ENCODE measurements at regions not wholly inside any gene's neighbourhood (a gene's known extent, or its start where the extent isn't known, plus 50 kb on each side); places are given as distances from the start of the nearest gene placed in this dataset.

DNA sequence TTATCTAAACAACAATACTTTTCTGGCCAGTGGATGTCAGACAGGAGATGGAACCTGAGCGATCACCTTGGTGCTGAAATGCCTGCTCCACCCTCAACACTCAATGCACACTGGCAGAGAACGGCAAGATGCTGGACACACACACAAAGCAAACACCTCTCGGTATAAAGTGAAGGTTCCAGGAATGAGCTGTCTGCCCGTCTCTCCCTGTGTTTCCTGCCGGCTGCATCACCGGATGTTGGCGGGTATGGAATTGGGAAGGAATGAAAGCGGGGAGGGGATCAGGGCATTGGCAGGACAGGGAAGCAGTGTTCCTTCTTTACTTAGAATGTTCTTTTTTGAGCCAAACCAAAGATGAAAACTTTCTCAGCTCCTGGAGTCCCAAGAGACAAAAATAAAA, 59.2 kb downstream of the MED10 start:
- CTCF ChIA-PET = interaction anchor here (0.9 kb wide), 1 partner anchor 116 kb away, joined by 3 read pairs; no protein-coding TSS in a partner anchor
- DNase-seq (ENCODE audit: low read depth, low spot score) = no peak
- Histone ChIP-seq H3K4me1 (ENCODE audit: control insufficient read depth, extremely low read depth, insufficient read depth, low read length) (no peaks in the 10 kb centered on the region), H3K9ac (replicated peaks; ENCODE audit: extremely low read depth, insufficient read depth, low read length) (no peak overlapping the region), H3K27ac (ENCODE audit: insufficient read depth, low read depth, low read length) (no peak overlapping the region), H3K9me1 (replicated peaks; ENCODE audit: control insufficient read depth, extremely low read depth, insufficient read depth, low read length) (no peaks in the 10 kb centered on the region), H3K4me2 (ENCODE audit: insufficient read depth, low read length) (no peak overlapping the region), H3K36me3 (ENCODE audit: control insufficient read depth in 2 of 2, extremely low read depth in 1 of 2, insufficient read depth in 2 of 2, low read length in 2 of 2) (no peaks in the 10 kb centered on the region), H3K27me3 (ENCODE audit: control insufficient read depth in 2 of 2, insufficient read depth in 2 of 2, low read length in 2 of 2) (no peaks in the 10 kb centered on the region), H2AFZ (ENCODE audit: low read depth, low read length) (no peak overlapping the region), H3K9me3 (replicated peaks; ENCODE audit: control insufficient read depth, insufficient read depth, low read length) (no peaks in the 10 kb centered on the region), H3K79me2 (ENCODE audit: control insufficient read depth, insufficient read depth, low read length) (no peaks in the 10 kb centered on the region), H4K20me1 (replicated peaks; ENCODE audit: control insufficient read depth, extremely low read depth, insufficient read depth, low read length) (no peaks in the 10 kb centered on the region), H3K4me3 (replicated peaks in 1 of 3; ENCODE audit: insufficient read depth in 1 of 3, low read depth in 1 of 3, low read length in 3 of 3) (no peak overlapping the region)
- dilution Hi-C loops (cut with MboI; ENCODE audit: extremely low pct_ligation_motif_present, low sequenced_read_pairs) = no loop called here
- intact Hi-C loops (cut with micrococcal nuclease) = no loop called here
- POLR2A ChIA-PET = interaction anchor here (0.6 kb wide), 1 partner anchor 412 kb away, joined by 6 read pairs; no protein-coding TSS in a partner anchor
- no peak for TF ChIP-seq GATA2 (IDR thresholded peaks at IDR 0.05; ENCODE audit: insufficient read depth, insufficient read length, low read depth, low read length)
- TF ChIP-seq, protein P1, sequence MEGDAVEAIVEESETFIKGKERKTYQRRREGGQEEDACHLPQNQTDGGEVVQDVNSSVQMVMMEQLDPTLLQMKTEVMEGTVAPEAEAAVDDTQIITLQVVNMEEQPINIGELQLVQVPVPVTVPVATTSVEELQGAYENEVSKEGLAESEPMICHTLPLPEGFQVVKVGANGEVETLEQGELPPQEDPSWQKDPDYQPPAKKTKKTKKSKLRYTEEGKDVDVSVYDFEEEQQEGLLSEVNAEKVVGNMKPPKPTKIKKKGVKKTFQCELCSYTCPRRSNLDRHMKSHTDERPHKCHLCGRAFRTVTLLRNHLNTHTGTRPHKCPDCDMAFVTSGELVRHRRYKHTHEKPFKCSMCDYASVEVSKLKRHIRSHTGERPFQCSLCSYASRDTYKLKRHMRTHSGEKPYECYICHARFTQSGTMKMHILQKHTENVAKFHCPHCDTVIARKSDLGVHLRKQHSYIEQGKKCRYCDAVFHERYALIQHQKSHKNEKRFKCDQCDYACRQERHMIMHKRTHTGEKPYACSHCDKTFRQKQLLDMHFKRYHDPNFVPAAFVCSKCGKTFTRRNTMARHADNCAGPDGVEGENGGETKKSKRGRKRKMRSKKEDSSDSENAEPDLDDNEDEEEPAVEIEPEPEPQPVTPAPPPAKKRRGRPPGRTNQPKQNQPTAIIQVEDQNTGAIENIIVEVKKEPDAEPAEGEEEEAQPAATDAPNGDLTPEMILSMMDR (IDR thresholded peaks at IDR 0.05; ENCODE audit: extremely low read depth in 1 of 2, insufficient read depth in 1 of 2, low read depth in 1 of 2, low read length in 2 of 2) = no peak
- TF ChIP-seq POLR2A (IDR thresholded peaks at IDR 0.05; ENCODE audit: low read depth, low read length) = no peak
- no peak for TF ChIP-seq MYC (IDR thresholded peaks at IDR 0.05; ENCODE audit: low read depth, low read length)
- no peak for FAIRE-seq
- no TSS peak for BruUV-seq (replicated peaks)

DNA sequence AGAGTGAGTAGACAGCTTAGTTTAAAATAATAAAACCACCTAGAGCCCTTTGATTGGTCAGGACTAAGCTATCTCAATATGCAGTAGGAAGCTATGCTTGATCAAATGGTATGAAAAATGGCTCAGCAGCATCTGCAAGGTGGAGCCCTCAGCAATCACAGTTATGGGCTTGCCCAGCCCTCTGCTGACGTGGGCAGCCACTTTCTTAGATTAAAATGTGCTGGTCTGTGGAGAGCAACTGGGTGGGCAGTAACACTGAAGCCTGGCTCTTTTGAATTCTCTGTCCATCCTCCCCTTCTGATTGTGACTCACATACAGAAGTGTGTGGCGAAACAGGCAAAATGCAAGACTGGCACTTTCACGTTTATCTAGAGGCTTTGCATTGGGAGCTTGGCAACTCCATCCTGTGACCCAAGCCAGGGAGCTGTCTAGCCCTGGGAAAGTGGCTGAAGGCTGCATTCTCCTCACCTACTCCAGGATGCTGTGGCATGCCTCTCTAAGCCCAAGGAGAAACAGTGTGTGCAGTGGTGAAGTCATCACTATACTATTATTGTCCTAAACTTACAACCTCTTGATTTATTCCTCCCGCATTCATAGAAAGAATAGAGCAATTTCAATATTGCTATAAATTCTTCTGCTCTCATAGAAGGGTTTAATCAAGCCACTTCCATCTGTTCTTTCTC, 61.1 kb downstream of the MED10 start:
- dilution Hi-C loops (cut with MboI; ENCODE audit: extremely low pct_ligation_motif_present, low sequenced_read_pairs) (no loop called here), intact Hi-C loops (cut with micrococcal nuclease) (no loop called here)
- POLR2A ChIA-PET = no interaction called here
- H3K36me3 ChIP-seq (ENCODE audit: control insufficient read depth in 2 of 2, extremely low read depth in 1 of 2, insufficient read depth in 2 of 2, low read length in 2 of 2) = no peaks in the 10 kb centered on the region
- H3K79me2 ChIP-seq (ENCODE audit: control insufficient read depth, insufficient read depth, low read length) = no peaks in the 10 kb centered on the region
- H3K4me2 ChIP-seq (ENCODE audit: insufficient read depth, low read length) = no peak overlapping the region
- TF ChIP-seq FOS (IDR thresholded peaks at IDR 0.05; ENCODE audit: borderline replicate concordance, insufficient read depth, low read length) = no peak
- no peak for TF ChIP-seq POLR2A (IDR thresholded peaks at IDR 0.05; ENCODE audit: low read depth, low read length)
- TF ChIP-seq GATA2 (IDR thresholded peaks at IDR 0.05; ENCODE audit: insufficient read depth, insufficient read length, low read depth, low read length) = no peak
- TF ChIP-seq POLR2AphosphoS5 (IDR thresholded peaks at IDR 0.05; ENCODE audit: insufficient read depth, low read depth, low read length) = no peak
- no peak overlapping the region for H3K9ac ChIP-seq (replicated peaks; ENCODE audit: extremely low read depth, insufficient read depth, low read length)
- DNase-seq (ENCODE audit: low read depth, low spot score) = no peak
- H3K27me3 ChIP-seq (ENCODE audit: control insufficient read depth in 2 of 2, insufficient read depth in 2 of 2, low read length in 2 of 2) = no peaks in the 10 kb centered on the region
- H4K20me1 ChIP-seq (replicated peaks; ENCODE audit: control insufficient read depth, extremely low read depth, insufficient read depth, low read length) = no peaks in the 10 kb centered on the region
- no peak overlapping the region for H3K4me3 ChIP-seq (replicated peaks in 1 of 3; ENCODE audit: insufficient read depth in 1 of 3, low read depth in 1 of 3, low read length in 3 of 3)
- H3K9me1 ChIP-seq (replicated peaks; ENCODE audit: control insufficient read depth, extremely low read depth, insufficient read depth, low read length) = no peaks in the 10 kb centered on the region
- no peak overlapping the region for H3K27ac ChIP-seq (ENCODE audit: insufficient read depth, low read depth, low read length)
- no TSS peak for BruUV-seq (replicated peaks)
- no peak overlapping the region for H2AFZ ChIP-seq (ENCODE audit: low read depth, low read length)
- no peaks in the 10 kb centered on the region for H3K4me1 ChIP-seq (ENCODE audit: control insufficient read depth, extremely low read depth, insufficient read depth, low read length)
- CTCF ChIA-PET = no interaction called here
- no peaks in the 10 kb centered on the region for H3K9me3 ChIP-seq (replicated peaks; ENCODE audit: control insufficient read depth, insufficient read depth, low read length)
- no peak for FAIRE-seq
